ENCODE measurements at regions not wholly inside any gene's neighbourhood (a gene's known extent, or its start where the extent isn't known, plus 50 kb on each side); places are given as distances from the start of the nearest gene placed in this dataset.

- no peak for TF ChIP-seq ARID4B (CRISPR knock-in tag; IDR thresholded peaks at IDR 0.05)
- TF ChIP-seq CTCF (IDR thresholded peaks at IDR 0.05 in 2 of 3, conservative IDR thresholded peaks at IDR 0.05 in 1 of 3; ENCODE audit: insufficient read depth in 2 of 3, low read depth in 1 of 3, low read length in 3 of 3): no peak
- TF ChIP-seq ZNF384 (IDR thresholded peaks at IDR 0.05; ENCODE audit: low read depth, low read length): no peak
- TF ChIP-seq DNMT1 (IDR thresholded peaks at IDR 0.05): no peak
- no peak for TF ChIP-seq HIVEP1 (CRISPR knock-in tag; IDR thresholded peaks at IDR 0.05)
- TF ChIP-seq ARID2 (IDR thresholded peaks at IDR 0.05): no peak
- no peak for TF ChIP-seq CEBPZ (IDR thresholded peaks at IDR 0.05; ENCODE audit: borderline replicate concordance, low read depth, low read length)
- TF ChIP-seq ZNF274 (IDR thresholded peaks at IDR 0.05; ENCODE audit: borderline replicate concordance, low read depth, low read length): no peak
Observed at GRCh38 chr4:124804041-124804440, 91.5 kb upstream of the ANKRD50 start.
